DOHH2 (cell line): ENCODE measurements at regions not wholly inside any gene's neighbourhood (a gene's known extent, or its start where the extent isn't known, plus 50 kb on each side); places are given as distances from the start of the nearest gene placed in this dataset.

Experiments used
- H3F3A ChIP-seq: fragments of 200-600 bp; sonication (generic), shearing (Covaris generic); 2 replicates; pipeline ENCODE4 v1.6.0; 2016; ENCODE audit warnings: antibody characterized with exemption, mild to moderate bottlenecking; ENCODE audit not compliant: control insufficient read depth, insufficient read depth
- H3K27ac ChIP-seq: fragments of 200-600 bp; sonication (generic); 2 replicates; pipeline ENCODE4 v1.5.1; 2014; ENCODE audit warnings: low read depth, mild to moderate bottlenecking, low read length, moderate library complexity
- H3K27me3 ChIP-seq: fragments of 200-600 bp; sonication (generic); 2 replicates; pipeline ENCODE4 v1.6.1; 2014; ENCODE audit warnings: mild to moderate bottlenecking, low read length, mixed read lengths; ENCODE audit not compliant: control insufficient read depth
- H3K36me3 ChIP-seq: fragments of 200-600 bp; sonication (generic); 2 replicates; pipeline ENCODE4 v1.6.1; 2014; ENCODE audit warnings: mild to moderate bottlenecking, low read length, moderate library complexity, mixed read lengths; ENCODE audit not compliant: control insufficient read depth
- H3K4me1 ChIP-seq: fragments of 200-600 bp; sonication (generic); 2 replicates; pipeline ENCODE4 v1.6.1; 2014; ENCODE audit warnings: mild to moderate bottlenecking, low read length, mixed read lengths; ENCODE audit not compliant: control insufficient read depth
- H3K4me2 ChIP-seq: fragments of 200-600 bp; sonication (generic); 2 replicates; pipeline ENCODE4 v1.6.0; 2014; ENCODE audit warnings: mild to moderate bottlenecking, low read length, moderate library complexity
- H3K4me3 ChIP-seq: fragments of 200-600 bp; sonication (generic); 2 replicates; pipeline ENCODE4 v1.5.1; 2014; ENCODE audit warnings: mild to moderate bottlenecking, low read length, mixed read lengths
- H3K79me2 ChIP-seq: fragments of 200-600 bp; sonication (generic); 2 replicates; pipeline ENCODE4 v1.6.1; 2014; ENCODE audit warnings: mild to moderate bottlenecking, low read length, mixed read lengths; ENCODE audit not compliant: control insufficient read depth
- H3K9me2 ChIP-seq: fragments of 200-600 bp; sonication (generic); replicated peaks from 2 replicates; pipeline ENCODE4 v1.6.1; 2014; ENCODE audit warnings: mild to moderate bottlenecking, low read length, mixed read lengths; ENCODE audit not compliant: control insufficient read depth
- H3K9me3 ChIP-seq: fragments of 200-600 bp; sonication (generic); 2 replicates; pipeline ENCODE4 v1.6.1; 2014; ENCODE audit warnings: antibody characterized with exemption, low read length, mixed read lengths; ENCODE audit not compliant: control insufficient read depth, insufficient read depth
- H4K20me1 ChIP-seq: fragments of 200-600 bp; sonication (generic); 2 replicates; pipeline ENCODE4 v1.6.0; 2014; ENCODE audit warnings: low read depth, mild to moderate bottlenecking, antibody characterized with exemption, low read length, moderate library complexity; ENCODE audit not compliant: control insufficient read depth, insufficient read depth
- CTCF ChIP-seq: fragments of 200-600 bp; sonication (generic); IDR thresholded peaks from one replicate; pipeline ENCODE4 v1.5.1; 2014; ENCODE audit warnings: antibody characterized with exemption, mild to moderate bottlenecking, low read depth, low read length; ENCODE audit not compliant: poor library complexity, severe bottlenecking
- EZH2phosphoT487 ChIP-seq: fragments of 200-600 bp; sonication (generic); IDR thresholded peaks from 2 replicates; pipeline ENCODE4 v1.6.1; 2017; ENCODE audit warnings: borderline replicate concordance, mild to moderate bottlenecking, antibody characterized with exemption, low read length, moderate library complexity, mixed read lengths

GRCh38 chr3:48084170-48084569, 68.0 kb upstream of the MAP4 start:
- Histone ChIP-seq H3K4me3 (no peak overlapping the region), H4K20me1 (peaks cover 8% of the 10 kb centered on the region; the same call in 1 of the 2 replicates), H3K9me2 (no peaks in the 10 kb centered on the region), H3K9me3 (no peaks in the 10 kb centered on the region), H3K4me1 (peaks cover 11% of the 10 kb centered on the region), H3K27ac (no peak overlapping the region), H3K36me3 (peaks cover 13% of the 10 kb centered on the region), H3K4me2 (no peak overlapping the region), H3F3A (peaks cover 8% of the 10 kb centered on the region; the same call in 1 of the 2 replicates), H3K79me2 (peaks cover 78% of the 10 kb centered on the region), H3K27me3 (no peaks in the 10 kb centered on the region)
- TF ChIP-seq CTCF (no peak), EZH2phosphoT487 (no peak)

GRCh38 chr3:48082580-48083184, 66.5 kb upstream of the MAP4 start:
- TF ChIP-seq EZH2phosphoT487 (no peak), CTCF (no peak)
- Histone ChIP-seq H3K4me1 (peaks cover 11% of the 10 kb centered on the region), H3K9me3 (no peaks in the 10 kb centered on the region), H4K20me1 (peaks cover 8% of the 10 kb centered on the region; the same call in 1 of the 2 replicates), H3K36me3 (peaks cover 13% of the 10 kb centered on the region), H3K79me2 (peaks cover 83% of the 10 kb centered on the region), H3K27ac (no peak overlapping the region), H3K4me3 (no peak overlapping the region), H3K4me2 (no peak overlapping the region), H3F3A (peaks cover 8% of the 10 kb centered on the region; the same call in 1 of the 2 replicates), H3K9me2 (no peaks in the 10 kb centered on the region), H3K27me3 (no peaks in the 10 kb centered on the region)

GRCh38 chr3:48077815-48078214, 61.6 kb upstream of the MAP4 start:
- Histone ChIP-seq H3K4me3 (no peak overlapping the region), H3K9me3 (no peaks in the 10 kb centered on the region), H3K27me3 (no peaks in the 10 kb centered on the region), H3K36me3 (no peaks in the 10 kb centered on the region), H3K4me2 (no peak overlapping the region), H3K27ac (no peak overlapping the region), H3K9me2 (no peaks in the 10 kb centered on the region), H4K20me1 (no peaks in the 10 kb centered on the region), H3K4me1 (no peaks in the 10 kb centered on the region), H3K79me2 (peaks cover 77% of the 10 kb centered on the region), H3F3A (no peaks in the 10 kb centered on the region)
- TF ChIP-seq CTCF: no peak
- TF ChIP-seq EZH2phosphoT487: no peak
